ENCODE measurements at regions not wholly inside any gene's neighbourhood (a gene's known extent, or its start where the extent isn't known, plus 50 kb on each side); places are given as distances from the start of the nearest gene placed in this dataset.

DNA sequence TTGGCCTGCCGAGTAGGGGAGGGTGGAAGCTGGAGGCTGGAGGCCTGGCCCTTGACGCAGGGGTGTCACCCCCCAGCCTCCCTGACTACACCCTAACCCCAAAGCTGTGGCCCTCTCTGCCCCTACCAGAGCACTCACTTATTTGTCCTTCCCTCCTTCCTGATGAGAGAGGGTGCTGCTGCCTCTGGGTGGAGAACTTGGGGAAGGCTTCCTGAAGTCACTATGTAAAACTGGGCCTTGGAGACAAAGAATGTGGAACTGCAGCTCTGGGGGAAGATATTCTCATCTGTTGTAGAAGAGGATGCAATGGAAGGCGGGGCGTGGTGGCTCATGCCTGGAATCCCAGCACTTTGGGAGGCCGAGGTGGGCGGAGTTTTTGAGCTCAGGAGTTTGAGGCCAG is 485.2 kb downstream of the ZNF536 start:
- Histone ChIP-seq H2AFZ (ENCODE audit: low read length) (no peak overlapping the region), H3K9me3 (ENCODE audit: control insufficient read depth, insufficient read depth, low read depth, low read length) (no peaks in the 10 kb centered on the region), H3K79me2 (ENCODE audit: control insufficient read depth, insufficient read depth, low read length) (no peaks in the 10 kb centered on the region), H3K27ac (ENCODE audit: insufficient read depth, low read length) (no peak overlapping the region), H3K9ac (ENCODE audit: insufficient read depth, low read length) (no peak overlapping the region), H3K36me3 (ENCODE audit: control insufficient read depth, insufficient read depth, low read length) (no peaks in the 10 kb centered on the region), H3K4me1 (ENCODE audit: control insufficient read depth, extremely low read depth, insufficient read depth, low read length) (no peaks in the 10 kb centered on the region), H3K4me2 (ENCODE audit: extremely low read depth, insufficient read depth, low read length) (no peak overlapping the region), H3K4me3 (replicated peaks in 1 of 4; ENCODE audit: control extremely low read depth in 1 of 4, insufficient read depth in 1 of 4, low read depth in 3 of 4, low read length in 4 of 4) (no peak overlapping the region), H3K27me3 (ENCODE audit: control insufficient read depth, insufficient read depth, low read length) (no peaks in the 10 kb centered on the region), H4K20me1 (ENCODE audit: control insufficient read depth, extremely low read depth, insufficient read depth, low read length) (no peaks in the 10 kb centered on the region)
- no peak for TF ChIP-seq EZH2 (IDR thresholded peaks at IDR 0.05; ENCODE audit: low read length, missing control alignments)
- TF ChIP-seq CTCF (conservative IDR thresholded peaks at IDR 0.05 in 1 of 2, IDR thresholded peaks at IDR 0.05 in 1 of 2; ENCODE audit: low read depth in 1 of 2, low read length in 2 of 2) = no peak
- no peak for DNase-seq (ENCODE audit: low read depth in 2 of 2)

DNA sequence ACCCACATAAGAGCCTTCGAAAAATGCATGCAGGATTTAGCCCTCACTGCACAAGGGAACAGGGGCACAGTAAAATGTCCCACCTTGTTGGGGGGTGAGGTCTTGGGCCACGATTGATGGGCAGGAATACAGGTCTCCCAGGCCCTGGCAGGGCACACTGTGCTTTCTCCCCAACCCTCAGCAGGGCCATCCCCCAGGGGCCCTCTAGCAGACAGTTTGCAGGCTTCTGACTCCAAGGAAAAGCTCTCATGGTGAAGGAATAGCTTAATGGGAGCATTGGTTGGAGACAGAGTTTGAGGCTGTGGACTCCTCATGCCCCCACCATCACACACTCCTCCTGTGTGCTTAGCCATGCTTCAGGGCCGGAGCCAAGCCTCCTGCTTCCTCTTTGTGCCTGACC is 484.6 kb downstream of the ZNF536 start:
- Histone ChIP-seq H3K27me3 (ENCODE audit: control insufficient read depth, insufficient read depth, low read length) (no peaks in the 10 kb centered on the region), H3K4me1 (ENCODE audit: control insufficient read depth, extremely low read depth, insufficient read depth, low read length) (no peaks in the 10 kb centered on the region), H3K9ac (ENCODE audit: insufficient read depth, low read length) (no peak overlapping the region), H3K36me3 (ENCODE audit: control insufficient read depth, insufficient read depth, low read length) (no peaks in the 10 kb centered on the region), H3K4me3 (replicated peaks in 1 of 4; ENCODE audit: control extremely low read depth in 1 of 4, insufficient read depth in 1 of 4, low read depth in 3 of 4, low read length in 4 of 4) (no peak overlapping the region), H3K9me3 (ENCODE audit: control insufficient read depth, insufficient read depth, low read depth, low read length) (no peaks in the 10 kb centered on the region), H2AFZ (ENCODE audit: low read length) (no peak overlapping the region), H4K20me1 (ENCODE audit: control insufficient read depth, extremely low read depth, insufficient read depth, low read length) (no peaks in the 10 kb centered on the region), H3K27ac (ENCODE audit: insufficient read depth, low read length) (no peak overlapping the region), H3K4me2 (ENCODE audit: extremely low read depth, insufficient read depth, low read length) (no peak overlapping the region), H3K79me2 (ENCODE audit: control insufficient read depth, insufficient read depth, low read length) (no peaks in the 10 kb centered on the region)
- TF ChIP-seq CTCF (conservative IDR thresholded peaks at IDR 0.05 in 1 of 2, IDR thresholded peaks at IDR 0.05 in 1 of 2; ENCODE audit: low read depth in 1 of 2, low read length in 2 of 2) (no peak), EZH2 (IDR thresholded peaks at IDR 0.05; ENCODE audit: low read length, missing control alignments) (no peak)
- DNase-seq (ENCODE audit: low read depth in 2 of 2) = no peak

GRCh38 chr19:30856376-30856775 is 484.2 kb downstream of the ZNF536 start:
- Histone ChIP-seq H3K27me3 (ENCODE audit: control insufficient read depth, insufficient read depth, low read length) (no peaks in the 10 kb centered on the region), H2AFZ (ENCODE audit: low read length) (no peak overlapping the region), H3K27ac (ENCODE audit: insufficient read depth, low read length) (no peak overlapping the region), H4K20me1 (ENCODE audit: control insufficient read depth, extremely low read depth, insufficient read depth, low read length) (no peaks in the 10 kb centered on the region), H3K79me2 (ENCODE audit: control insufficient read depth, insufficient read depth, low read length) (no peaks in the 10 kb centered on the region), H3K4me1 (ENCODE audit: control insufficient read depth, extremely low read depth, insufficient read depth, low read length) (no peaks in the 10 kb centered on the region), H3K36me3 (ENCODE audit: control insufficient read depth, insufficient read depth, low read length) (no peaks in the 10 kb centered on the region), H3K9ac (ENCODE audit: insufficient read depth, low read length) (no peak overlapping the region), H3K4me3 (replicated peaks in 1 of 4; ENCODE audit: control extremely low read depth in 1 of 4, insufficient read depth in 1 of 4, low read depth in 3 of 4, low read length in 4 of 4) (no peak overlapping the region), H3K4me2 (ENCODE audit: extremely low read depth, insufficient read depth, low read length) (no peak overlapping the region), H3K9me3 (ENCODE audit: control insufficient read depth, insufficient read depth, low read depth, low read length) (no peaks in the 10 kb centered on the region)
- DNase-seq (ENCODE audit: low read depth in 2 of 2) = no peak
- no peak for TF ChIP-seq CTCF (conservative IDR thresholded peaks at IDR 0.05 in 1 of 2, IDR thresholded peaks at IDR 0.05 in 1 of 2; ENCODE audit: low read depth in 1 of 2, low read length in 2 of 2)
- no peak for TF ChIP-seq EZH2 (IDR thresholded peaks at IDR 0.05; ENCODE audit: low read length, missing control alignments)

All from fibroblast of lung (primary cell).